ENCODE measurements at regions not wholly inside any gene's neighbourhood (a gene's known extent, or its start where the extent isn't known, plus 50 kb on each side); places are given as distances from the start of the nearest gene placed in this dataset.

DNA sequence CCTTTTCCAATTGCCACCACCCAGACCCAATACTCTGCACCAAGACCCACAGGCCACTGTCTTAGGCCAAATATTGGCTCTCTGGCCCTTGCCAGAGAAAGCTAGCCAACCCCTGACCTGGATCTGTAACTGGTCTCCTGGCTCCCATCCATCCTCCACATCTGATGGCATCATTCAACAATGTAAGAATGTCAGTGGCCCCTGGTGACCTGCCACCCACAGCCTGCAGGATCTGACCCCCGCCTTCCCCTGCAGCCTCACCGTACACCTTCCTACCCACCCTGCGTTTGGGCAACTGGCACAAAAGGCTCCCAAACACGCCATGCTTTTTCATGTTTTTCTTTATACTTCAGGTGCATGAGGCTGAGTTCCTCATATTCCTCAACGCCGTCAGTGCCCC is 60.0 kb upstream of the ASAP2 start:
- TF ChIP-seq, protein P1, sequence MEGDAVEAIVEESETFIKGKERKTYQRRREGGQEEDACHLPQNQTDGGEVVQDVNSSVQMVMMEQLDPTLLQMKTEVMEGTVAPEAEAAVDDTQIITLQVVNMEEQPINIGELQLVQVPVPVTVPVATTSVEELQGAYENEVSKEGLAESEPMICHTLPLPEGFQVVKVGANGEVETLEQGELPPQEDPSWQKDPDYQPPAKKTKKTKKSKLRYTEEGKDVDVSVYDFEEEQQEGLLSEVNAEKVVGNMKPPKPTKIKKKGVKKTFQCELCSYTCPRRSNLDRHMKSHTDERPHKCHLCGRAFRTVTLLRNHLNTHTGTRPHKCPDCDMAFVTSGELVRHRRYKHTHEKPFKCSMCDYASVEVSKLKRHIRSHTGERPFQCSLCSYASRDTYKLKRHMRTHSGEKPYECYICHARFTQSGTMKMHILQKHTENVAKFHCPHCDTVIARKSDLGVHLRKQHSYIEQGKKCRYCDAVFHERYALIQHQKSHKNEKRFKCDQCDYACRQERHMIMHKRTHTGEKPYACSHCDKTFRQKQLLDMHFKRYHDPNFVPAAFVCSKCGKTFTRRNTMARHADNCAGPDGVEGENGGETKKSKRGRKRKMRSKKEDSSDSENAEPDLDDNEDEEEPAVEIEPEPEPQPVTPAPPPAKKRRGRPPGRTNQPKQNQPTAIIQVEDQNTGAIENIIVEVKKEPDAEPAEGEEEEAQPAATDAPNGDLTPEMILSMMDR (IDR thresholded peaks at IDR 0.05) = no peak

DNA sequence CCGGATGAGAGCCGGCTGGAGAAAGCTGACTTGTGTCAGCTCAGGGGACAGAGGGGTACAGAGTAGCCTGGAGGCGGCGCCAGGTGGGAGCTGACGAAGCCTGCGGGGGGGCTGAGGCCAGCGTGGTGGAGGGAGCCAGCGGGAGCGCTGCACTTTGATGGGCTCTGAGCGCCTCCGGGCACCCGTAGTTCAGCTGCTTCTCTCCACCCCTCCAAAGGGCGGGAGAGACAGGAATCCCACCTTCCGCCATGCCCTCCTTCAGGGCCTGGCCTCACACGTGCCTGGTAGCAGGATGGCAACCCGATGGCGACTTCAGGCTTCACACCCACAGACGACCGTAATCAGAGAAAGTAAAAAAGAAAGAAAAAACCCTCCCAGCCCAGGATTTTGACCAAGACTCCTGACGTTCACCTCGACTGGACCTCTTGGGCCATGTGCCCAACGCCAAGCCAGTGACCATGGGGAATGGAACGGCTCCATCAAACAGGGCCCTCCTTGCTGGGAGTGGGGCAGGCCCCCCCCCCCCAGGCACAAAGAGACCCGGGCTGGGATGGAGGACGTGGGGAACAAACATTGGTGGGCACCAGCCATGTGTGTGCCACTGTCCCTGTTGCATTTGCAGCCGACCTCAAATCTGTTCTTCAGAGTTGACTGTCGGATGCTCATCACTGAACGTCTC is 60.7 kb upstream of the ASAP2 start:
- TF ChIP-seq, protein P1 (IDR thresholded peaks at IDR 0.05) = no peak

DNA sequence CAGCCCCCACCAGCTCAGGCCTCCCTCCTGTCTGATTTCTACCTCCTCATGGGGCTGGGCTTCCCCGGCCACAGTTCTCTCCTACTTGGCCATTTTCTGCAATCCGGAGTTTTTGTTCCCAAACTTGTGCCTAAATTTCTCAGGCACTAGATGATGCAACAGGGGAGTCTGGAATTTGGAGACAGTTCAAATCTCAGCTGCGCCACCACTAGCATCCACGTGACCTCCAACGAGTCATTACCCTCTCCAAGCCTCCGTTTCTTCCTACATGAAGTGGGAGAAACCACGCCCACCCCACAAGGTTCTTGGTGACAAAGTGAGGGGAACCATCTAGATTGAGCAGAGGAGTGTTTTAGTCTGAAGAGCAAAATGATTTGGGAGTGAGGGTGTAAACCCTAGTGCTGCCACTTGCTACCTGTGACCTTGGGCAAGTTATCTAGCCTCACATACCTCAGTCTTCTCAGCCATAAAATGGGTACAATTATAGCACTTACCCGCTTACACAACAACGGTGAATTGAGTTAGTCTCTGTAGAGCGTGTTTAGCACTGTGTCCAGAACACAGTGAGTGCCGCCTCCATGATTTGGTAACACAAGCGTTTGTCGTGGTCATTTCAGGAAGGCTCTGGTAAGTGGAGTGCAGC is 61.4 kb upstream of the ASAP2 start:
- TF ChIP-seq, protein P1 (IDR thresholded peaks at IDR 0.05) = no peak

DNA sequence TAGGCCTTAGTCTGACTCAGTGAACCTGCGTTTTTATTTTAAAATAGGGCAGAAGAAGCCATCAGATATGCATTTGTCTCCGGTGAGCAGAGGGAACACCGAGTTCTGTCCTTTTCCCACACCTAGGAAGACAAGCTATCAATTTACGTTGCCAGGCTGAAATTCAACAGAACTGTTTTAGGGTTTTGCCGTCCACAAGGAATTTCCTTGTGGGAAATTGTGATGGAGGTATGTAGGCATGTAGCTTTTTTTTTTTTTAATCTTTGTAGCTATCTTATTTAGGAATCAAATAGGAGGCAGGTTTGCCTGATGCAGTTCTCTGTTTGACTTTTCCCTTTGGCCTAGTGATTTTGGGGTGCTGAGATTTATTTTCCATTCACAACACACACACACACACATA is 62.0 kb upstream of the ASAP2 start:
- TF ChIP-seq, protein P1 (IDR thresholded peaks at IDR 0.05) = no peak

DNA sequence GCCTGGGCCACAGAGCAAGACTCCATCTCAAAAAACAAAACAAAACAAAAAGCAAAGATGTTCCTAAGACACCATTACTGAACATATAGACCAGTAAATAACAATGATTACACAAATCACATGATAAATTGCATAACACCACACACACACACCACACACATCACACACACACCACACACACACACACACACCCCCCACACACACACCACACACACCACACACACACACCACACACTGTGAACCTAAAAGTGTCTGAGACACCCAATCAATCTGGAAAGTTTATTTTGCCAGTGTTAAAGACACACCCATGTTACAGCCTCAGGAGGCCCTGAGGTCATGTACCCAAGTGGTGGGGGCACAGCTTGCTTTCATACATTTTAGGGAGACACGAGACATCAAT is 62.6 kb upstream of the ASAP2 start:
- TF ChIP-seq, protein P1 (IDR thresholded peaks at IDR 0.05) = no peak

DNA sequence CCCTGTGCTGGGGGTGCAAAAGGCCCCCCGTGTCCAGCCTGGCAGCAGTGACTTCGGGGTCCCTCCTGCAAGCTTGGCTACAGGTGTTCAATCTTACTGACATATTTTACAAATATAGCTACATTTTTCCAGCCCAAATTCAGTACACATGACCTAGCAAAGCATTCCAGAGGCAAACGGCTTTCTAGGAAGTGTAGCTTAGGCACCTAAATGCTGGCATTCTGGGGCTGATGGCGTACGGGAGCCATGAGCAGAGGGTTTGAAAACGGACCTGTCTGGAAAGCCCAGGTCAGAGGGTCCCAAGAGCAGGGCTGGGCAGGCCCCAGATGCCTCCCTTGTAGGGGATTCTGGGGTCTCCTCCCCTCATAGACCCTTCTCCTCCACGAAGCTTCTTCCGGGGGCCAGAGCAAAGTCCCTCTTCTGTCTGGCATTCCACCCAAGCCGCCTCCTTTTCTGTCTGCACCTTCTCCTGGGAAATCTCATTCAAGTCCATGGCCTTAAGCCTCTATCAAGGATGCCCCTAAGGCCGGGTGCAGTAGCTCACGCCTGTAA is 63.3 kb upstream of the ASAP2 start:
- TF ChIP-seq, protein P1 (IDR thresholded peaks at IDR 0.05) = no peak

DNA sequence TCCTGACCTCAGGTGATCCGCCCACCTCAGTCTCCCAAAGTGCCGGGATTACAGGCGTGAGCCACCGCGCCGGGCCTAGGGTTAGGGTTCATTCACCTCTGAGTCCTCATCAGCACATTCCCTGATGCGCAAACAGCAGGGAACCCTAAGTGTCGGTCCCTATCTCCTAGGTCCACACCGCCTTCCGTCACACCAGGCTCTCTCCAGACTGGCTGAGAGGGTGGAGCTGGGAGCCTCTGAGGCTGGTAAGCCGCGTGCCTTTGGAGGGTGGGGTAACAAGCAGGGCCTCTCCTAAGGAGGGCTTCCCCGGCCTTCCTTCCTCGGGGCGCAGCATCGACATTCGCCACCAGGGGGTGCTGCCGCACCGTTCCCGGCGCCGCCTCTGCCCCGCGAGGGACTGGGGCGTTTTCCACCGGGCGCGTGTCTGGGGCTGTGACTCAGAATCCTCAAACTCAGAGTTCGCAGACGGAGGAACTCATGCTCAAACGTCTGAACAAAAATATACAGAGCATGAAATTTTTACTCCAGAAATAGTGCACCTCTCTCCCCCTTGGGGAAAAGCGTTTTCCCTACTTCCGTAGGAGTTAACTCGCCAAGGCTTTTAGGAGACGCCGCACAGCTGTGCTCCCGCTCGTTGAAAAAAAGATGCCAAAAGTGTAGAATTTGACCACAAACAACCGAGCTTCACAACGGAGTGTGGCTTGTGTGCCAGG is 63.9 kb upstream of the ASAP2 start:
- TF ChIP-seq, protein P1 (IDR thresholded peaks at IDR 0.05) = peak; percentile 87

Measured in LNCAP (cell line).